NCI-H345 (cell line): ENCODE measurements at regions not wholly inside any gene's neighbourhood (a gene's known extent, or its start where the extent isn't known, plus 50 kb on each side); places are given as distances from the start of the nearest gene placed in this dataset.

Experiments
- DNase-seq: peaks from one replicate; lab custom pipeline; 2025; lab: John Stamatoyannopoulos, UW

DNA sequence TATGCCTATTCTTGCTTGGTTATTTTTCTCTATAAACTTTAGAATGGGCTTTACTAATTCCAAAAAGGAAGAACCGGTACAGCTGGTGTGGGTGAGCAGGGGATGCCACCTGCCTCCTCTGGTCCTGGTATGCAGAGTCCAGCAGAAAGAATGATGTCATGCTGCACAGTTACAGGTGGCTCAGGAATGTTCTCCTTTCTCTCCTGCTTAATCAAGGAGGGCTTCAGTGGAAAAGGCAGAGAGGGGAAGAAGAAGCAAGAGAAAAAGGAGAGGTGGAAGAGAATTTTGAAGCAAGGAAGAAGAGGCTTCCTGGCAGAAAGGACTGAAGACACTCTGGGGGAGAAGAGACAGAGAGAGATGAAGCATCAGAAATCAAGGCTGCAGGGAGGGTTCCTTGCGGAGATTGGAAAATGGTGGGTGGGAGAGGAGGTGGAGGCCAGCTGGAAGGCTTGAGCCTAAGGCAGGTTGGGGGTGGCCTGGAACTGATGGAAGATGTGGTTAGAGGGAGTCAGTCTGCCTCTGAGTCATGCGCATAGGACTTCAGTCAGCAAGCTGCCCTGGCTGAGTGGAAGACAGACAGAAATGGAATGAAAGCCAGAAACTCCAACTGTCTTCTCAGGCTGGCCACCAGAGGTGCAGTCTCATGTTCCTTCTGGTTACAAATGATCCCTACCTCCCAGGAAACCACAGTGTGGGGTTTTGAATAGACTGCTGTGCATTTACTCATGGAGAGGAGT, 64.6 kb upstream of the CRHR1 start:
- peak; percentile 37 for DNase-seq

DNA sequence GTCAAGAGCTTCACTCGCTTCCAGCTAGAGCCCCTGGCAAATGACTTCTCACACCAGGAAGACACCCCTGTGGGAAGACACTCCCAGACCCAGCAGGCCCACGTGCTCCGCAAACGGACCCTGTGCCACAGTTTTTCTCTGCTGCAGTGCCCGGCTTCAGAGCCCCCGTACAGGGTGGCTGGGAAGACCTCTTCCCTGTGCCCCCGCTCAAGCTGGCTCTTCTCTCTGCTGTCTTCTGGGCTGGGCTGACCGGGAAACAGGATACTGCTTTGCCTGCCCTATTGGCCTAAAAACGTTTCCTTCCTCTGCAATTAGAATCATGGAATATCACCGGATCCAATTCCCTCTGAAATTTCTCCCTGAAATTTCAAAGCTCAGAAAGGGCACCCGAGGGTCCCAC, 63.7 kb upstream of the CRHR1 start:
- no peak for DNase-seq

DNA sequence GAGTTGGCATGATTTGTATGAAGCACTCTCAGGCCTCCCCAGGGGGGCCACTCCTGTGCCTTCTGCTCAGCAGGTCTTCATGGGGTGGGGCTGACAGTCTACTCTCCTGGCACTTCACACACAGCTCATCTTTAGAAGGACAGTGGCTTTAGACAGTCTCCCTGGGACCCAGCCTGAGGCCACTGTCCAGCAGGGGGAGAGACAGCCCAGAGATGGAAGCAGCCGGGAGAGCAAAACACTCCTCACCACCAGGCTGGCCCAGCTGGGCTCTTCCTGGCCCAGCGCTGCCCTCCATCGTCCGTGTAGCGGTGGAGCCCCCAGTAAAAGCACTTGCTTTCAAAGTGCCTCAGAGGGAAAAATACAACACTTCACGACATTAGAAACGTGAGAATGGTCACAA, 62.0 kb upstream of the CRHR1 start:
- peak; percentile 74 for DNase-seq

DNA sequence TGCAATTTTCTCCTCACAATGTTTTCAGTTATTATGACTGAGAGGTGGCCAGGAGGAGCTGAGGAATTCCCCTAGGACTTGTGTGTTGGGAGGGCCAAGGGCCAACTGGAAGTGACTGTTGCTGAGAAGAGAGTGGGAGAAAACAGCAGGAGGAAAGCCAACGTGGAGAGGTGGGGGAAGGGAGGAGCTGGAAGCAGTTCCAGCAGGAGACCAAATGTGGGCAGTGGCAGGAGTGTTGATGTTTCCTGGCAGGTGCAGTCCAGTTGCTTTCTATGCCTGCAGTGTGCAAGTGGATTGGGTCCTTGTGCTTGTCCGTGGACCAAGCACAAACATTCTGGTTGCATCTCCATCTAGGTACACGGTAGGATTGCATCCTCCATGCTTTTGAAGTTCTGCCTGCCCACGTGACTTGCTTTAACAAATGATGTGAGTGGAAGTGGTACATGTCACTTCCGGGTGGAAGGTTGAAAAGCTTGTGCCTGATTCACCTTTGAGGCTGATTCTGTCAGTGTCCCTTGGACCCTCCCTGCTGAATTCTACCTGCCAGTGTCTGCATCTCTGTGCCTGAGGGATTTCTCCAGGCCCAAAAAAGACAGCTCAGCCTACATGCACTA, 54.7 kb upstream of the CRHR1 start:
- peak; percentile 19 for DNase-seq

DNA sequence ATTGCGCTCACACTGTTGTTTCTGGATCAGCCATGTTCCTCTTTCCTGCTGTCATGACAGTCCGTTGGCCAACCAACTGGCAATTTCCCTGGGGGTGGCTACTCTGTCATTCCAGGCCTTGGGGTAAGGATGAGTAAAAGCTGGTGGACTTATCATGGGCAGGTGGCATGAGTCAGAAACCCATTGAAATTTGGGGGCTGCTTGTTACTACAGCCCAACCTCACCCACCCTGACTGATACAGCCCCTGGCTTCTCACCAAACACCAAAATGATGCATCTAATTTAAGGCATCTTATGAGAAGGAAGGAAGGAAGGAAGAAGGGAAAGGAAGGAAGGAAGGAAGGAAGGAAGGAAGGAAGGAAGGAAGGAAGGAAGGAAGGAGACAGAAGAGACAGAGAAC, 53.9 kb upstream of the CRHR1 start:
- no peak for DNase-seq

DNA sequence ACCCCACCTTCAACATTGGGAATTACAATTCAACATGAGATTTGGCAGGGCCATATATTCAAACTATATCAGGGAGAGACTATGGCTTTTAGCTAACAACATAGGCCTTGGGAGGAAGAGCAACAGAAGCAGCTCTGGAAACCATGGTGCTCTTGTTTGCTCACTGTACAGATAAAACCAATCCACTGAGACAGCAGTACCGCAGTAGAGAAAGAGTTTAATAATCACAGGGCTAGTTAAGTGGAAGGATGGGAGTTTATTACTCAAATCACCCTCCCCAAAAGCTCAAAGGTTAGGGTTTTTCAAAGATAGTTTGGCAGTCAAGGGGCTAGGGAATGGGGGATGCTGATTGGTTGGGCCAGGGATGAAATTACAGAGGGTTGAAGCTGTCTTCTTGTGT, 52.7 kb upstream of the CRHR1 start:
- no peak for DNase-seq

DNA sequence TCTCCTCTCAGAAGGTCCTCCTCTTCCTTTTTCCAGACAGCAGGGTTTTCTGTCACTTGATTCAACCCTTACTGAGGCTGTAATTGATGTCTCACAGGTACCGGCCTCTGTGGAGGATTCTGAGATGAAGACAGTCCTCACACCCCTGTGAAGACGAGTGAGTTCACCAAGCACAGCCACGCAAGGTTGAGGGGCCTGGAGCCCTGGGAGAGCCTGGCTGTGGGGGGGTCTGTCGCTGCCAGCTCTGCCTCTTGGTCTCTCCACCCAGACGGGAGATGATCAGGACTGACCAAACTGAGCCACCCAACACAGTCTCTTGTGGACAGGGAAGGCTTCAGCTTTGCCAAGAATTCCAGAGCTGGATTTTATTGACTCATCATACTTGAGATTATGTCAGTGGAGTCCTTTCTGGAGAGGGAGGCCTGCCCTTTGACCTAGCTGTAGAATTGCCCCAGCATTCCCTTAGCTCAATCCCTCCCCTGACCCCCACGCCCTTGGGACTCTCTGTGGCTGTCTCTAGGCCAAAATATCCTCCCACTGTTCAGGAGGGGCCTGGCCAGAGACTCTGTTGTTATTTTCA, 51.1 kb upstream of the CRHR1 start:
- no peak for DNase-seq

DNA sequence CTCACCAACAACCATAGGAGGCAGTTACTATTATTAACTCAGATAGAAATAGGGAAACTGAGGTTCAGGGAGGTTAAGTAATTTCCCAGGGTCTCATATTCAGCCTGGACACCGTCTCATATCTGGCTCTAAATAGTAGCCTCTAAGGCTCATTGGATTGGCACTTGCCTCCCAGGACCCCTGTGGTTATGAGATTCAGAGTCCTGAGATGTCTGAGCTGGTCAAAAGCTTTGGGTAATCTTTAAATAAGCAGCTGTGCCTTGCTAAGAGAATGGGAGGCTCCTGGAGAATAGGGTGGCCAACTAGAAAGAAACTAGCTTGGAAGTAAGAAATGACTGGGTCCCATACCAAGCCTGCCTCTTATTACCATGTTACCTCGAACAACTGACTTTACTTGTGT, 50.3 kb upstream of the CRHR1 start:
- DNase-seq, result no peak
